ENCODE measurements at regions not wholly inside any gene's neighbourhood (a gene's known extent, or its start where the extent isn't known, plus 50 kb on each side); places are given as distances from the start of the nearest gene placed in this dataset.

DNA sequence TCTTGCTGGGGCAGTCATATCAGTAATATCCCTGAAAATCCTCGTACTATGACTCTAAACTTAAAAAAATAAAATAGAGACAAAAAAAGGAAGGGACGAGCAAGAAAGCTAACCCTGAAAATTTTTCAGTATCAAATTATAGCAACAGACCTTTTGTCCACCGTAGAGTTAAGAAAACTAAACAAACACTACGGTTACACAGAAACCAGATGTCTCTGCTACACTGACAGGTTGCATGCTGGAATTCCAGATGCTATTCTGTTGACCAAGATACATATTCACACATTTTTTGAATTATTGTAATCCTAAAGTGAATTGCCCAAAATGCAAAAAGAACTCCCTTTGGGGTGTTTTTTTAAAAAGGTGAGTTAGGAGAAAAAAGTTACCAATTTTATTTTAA is 66.9 kb upstream of the SELENOP start:
- Histone ChIP-seq H3F3A (ENCODE audit: low read length, unreplicated experiment) (no peaks in the 10 kb centered on the region), H3K79me2 (ENCODE audit: low read length) (no peaks in the 10 kb centered on the region), H3K9me3 (ENCODE audit: low read length) (no peaks in the 10 kb centered on the region), H3K27ac (ENCODE audit: low read length) (no peak overlapping the region), H2AFZ (ENCODE audit: low read length) (no peak overlapping the region), H3K4me3 (ENCODE audit: low read length) (no peak overlapping the region), H4K20me1 (ENCODE audit: low read length) (no peaks in the 10 kb centered on the region), H3K4me2 (ENCODE audit: low read length) (no peak overlapping the region), H3K9me2 (replicated peaks; ENCODE audit: low read length) (no peaks in the 10 kb centered on the region), H3K4me1 (ENCODE audit: insufficient read depth, low read length) (no peaks in the 10 kb centered on the region), H3K27me3 (ENCODE audit: low read length) (no peaks in the 10 kb centered on the region), H3K9ac (ENCODE audit: low read length) (no peak overlapping the region), H3K36me3 (ENCODE audit: low read depth, low read length) (no peaks in the 10 kb centered on the region)
- POLR2A ChIA-PET (ENCODE audit: unreplicated experiment): no interaction called here
- TF ChIP-seq EZH2 (IDR thresholded peaks at IDR 0.05; ENCODE audit: low read length, unreplicated experiment): no peak
- TF ChIP-seq EZH2phosphoT487 (IDR thresholded peaks at IDR 0.05; ENCODE audit: borderline replicate concordance, low read length): no peak
- TF ChIP-seq, protein P1, sequence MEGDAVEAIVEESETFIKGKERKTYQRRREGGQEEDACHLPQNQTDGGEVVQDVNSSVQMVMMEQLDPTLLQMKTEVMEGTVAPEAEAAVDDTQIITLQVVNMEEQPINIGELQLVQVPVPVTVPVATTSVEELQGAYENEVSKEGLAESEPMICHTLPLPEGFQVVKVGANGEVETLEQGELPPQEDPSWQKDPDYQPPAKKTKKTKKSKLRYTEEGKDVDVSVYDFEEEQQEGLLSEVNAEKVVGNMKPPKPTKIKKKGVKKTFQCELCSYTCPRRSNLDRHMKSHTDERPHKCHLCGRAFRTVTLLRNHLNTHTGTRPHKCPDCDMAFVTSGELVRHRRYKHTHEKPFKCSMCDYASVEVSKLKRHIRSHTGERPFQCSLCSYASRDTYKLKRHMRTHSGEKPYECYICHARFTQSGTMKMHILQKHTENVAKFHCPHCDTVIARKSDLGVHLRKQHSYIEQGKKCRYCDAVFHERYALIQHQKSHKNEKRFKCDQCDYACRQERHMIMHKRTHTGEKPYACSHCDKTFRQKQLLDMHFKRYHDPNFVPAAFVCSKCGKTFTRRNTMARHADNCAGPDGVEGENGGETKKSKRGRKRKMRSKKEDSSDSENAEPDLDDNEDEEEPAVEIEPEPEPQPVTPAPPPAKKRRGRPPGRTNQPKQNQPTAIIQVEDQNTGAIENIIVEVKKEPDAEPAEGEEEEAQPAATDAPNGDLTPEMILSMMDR (conservative IDR thresholded peaks at IDR 0.05; ENCODE audit: low read depth, low read length): no peak
- DNase-seq: no peak
- no peak for ATAC-seq
- CTCF ChIA-PET: no interaction called here
- intact Hi-C loops (cut with micrococcal nuclease): no loop called here
- BruUV-seq (replicated peaks): no TSS peak

DNA sequence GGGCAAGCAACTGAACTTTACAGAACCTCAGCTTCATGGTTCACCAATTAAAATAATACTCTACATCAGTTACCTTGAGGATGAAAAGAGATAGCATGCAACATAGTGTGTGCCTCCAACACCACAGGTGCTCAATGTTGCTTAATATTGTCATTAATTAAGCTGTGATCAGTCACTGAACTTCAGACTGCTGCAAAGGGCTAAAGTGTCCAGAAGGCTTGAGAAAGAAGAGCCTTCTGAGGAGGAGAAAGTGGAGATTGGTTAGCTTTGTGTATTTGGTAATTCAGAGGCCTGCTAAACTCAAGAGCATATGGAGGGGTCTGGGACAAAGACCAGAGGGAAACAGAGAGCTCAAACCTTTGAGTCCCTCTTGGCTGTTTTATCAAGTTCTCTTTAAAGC is 66.3 kb upstream of the SELENOP start:
- no peak overlapping the region for H3K27ac ChIP-seq (ENCODE audit: low read length)
- DNase-seq (no peak), ATAC-seq (no peak)
- H4K20me1 ChIP-seq (ENCODE audit: low read length): no peaks in the 10 kb centered on the region
- H3K36me3 ChIP-seq (ENCODE audit: low read depth, low read length): no peaks in the 10 kb centered on the region
- H3K9me2 ChIP-seq (replicated peaks; ENCODE audit: low read length): no peaks in the 10 kb centered on the region
- TF ChIP-seq EZH2phosphoT487 (IDR thresholded peaks at IDR 0.05; ENCODE audit: borderline replicate concordance, low read length) (no peak), EZH2 (IDR thresholded peaks at IDR 0.05; ENCODE audit: low read length, unreplicated experiment) (no peak)
- TF ChIP-seq, protein P1 (conservative IDR thresholded peaks at IDR 0.05; ENCODE audit: low read depth, low read length): no peak
- H2AFZ ChIP-seq (ENCODE audit: low read length): no peak overlapping the region
- H3K9me3 ChIP-seq (ENCODE audit: low read length): no peaks in the 10 kb centered on the region
- no peaks in the 10 kb centered on the region for H3K79me2 ChIP-seq (ENCODE audit: low read length)
- no peaks in the 10 kb centered on the region for H3F3A ChIP-seq (ENCODE audit: low read length, unreplicated experiment)
- H3K9ac ChIP-seq (ENCODE audit: low read length): no peak overlapping the region
- no TSS peak for BruUV-seq (replicated peaks)
- no peak overlapping the region for H3K4me2 ChIP-seq (ENCODE audit: low read length)
- no peak overlapping the region for H3K4me3 ChIP-seq (ENCODE audit: low read length)
- intact Hi-C loops (cut with micrococcal nuclease): no loop called here
- ChIA-PET POLR2A (ENCODE audit: unreplicated experiment) (no interaction called here), CTCF (no interaction called here)
- no peaks in the 10 kb centered on the region for H3K4me1 ChIP-seq (ENCODE audit: insufficient read depth, low read length)
- H3K27me3 ChIP-seq (ENCODE audit: low read length): no peaks in the 10 kb centered on the region

DNA sequence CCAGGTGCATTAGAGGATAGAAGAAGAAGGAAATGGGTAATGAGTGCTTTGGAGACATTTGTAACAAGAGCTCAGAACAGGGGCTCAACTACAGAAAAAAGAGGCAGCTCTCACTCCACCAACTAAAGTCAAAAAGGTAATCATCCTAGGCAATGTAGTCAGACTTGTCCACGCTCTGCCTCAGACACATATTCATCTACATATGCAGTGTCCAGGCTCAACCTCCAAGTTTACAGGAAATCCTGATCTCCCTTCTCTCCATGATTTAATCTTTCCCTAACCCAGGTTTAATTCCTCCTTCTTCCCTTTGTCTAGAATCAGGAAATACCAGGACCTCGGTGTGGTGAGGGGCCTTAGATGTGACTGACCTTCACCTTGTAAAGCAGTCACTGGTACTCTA is 65.7 kb upstream of the SELENOP start:
- no peak for ATAC-seq
- no peak for DNase-seq
- TF ChIP-seq EZH2phosphoT487 (IDR thresholded peaks at IDR 0.05; ENCODE audit: borderline replicate concordance, low read length) (no peak), EZH2 (IDR thresholded peaks at IDR 0.05; ENCODE audit: low read length, unreplicated experiment) (no peak)
- TF ChIP-seq, protein P1 (conservative IDR thresholded peaks at IDR 0.05; ENCODE audit: low read depth, low read length): no peak
- Histone ChIP-seq H3F3A (ENCODE audit: low read length, unreplicated experiment) (no peaks in the 10 kb centered on the region), H3K4me3 (ENCODE audit: low read length) (no peak overlapping the region), H3K9ac (ENCODE audit: low read length) (no peak overlapping the region), H3K27me3 (ENCODE audit: low read length) (no peaks in the 10 kb centered on the region), H3K4me2 (ENCODE audit: low read length) (no peak overlapping the region), H3K9me2 (replicated peaks; ENCODE audit: low read length) (no peaks in the 10 kb centered on the region), H4K20me1 (ENCODE audit: low read length) (no peaks in the 10 kb centered on the region), H3K79me2 (ENCODE audit: low read length) (no peaks in the 10 kb centered on the region), H3K9me3 (ENCODE audit: low read length) (no peaks in the 10 kb centered on the region), H3K36me3 (ENCODE audit: low read depth, low read length) (no peaks in the 10 kb centered on the region), H3K4me1 (ENCODE audit: insufficient read depth, low read length) (peaks cover 2% of the 10 kb centered on the region; the same call in 1 of the 2 replicates), H3K27ac (ENCODE audit: low read length) (no peak overlapping the region), H2AFZ (ENCODE audit: low read length) (no peak overlapping the region)
- intact Hi-C loops (cut with micrococcal nuclease): no loop called here
- POLR2A ChIA-PET (ENCODE audit: unreplicated experiment): no interaction called here
- CTCF ChIA-PET: no interaction called here
- BruUV-seq (replicated peaks): no TSS peak

All from PC-3 (cell line).